PC-9 (cell line): ENCODE measurements at regions not wholly inside any gene's neighbourhood (a gene's known extent, or its start where the extent isn't known, plus 50 kb on each side); places are given as distances from the start of the nearest gene placed in this dataset.

Experiments used
- BruUV-seq: library from RNA; stranded (reverse); fragments of 400-500 nt; replicated peaks from 2 replicates; lab custom pipeline; 2021; lab: Mats Ljungman, UMichigan
- CTCF ChIA-PET: fragments of 300-600 bp; sonication (Branson Sonifier 250); formaldehyde crosslinking; loops from one replicate; lab custom pipeline; 2022; ENCODE audit warnings: antibody characterized with exemption; lab: Charles Lee
- POLR2A ChIA-PET: fragments of 300-600 bp; sonication (Branson Sonifier 250); formaldehyde crosslinking; loops from one replicate; lab custom pipeline; 2022; ENCODE audit warnings: antibody characterized with exemption; ENCODE audit not compliant: unreplicated experiment; lab: Charles Lee
- DNase-seq, 2 experiments: peaks; one replicate each; pipeline versions ENCODE4 v3.0.0 to v3.0.0-alpha.2; 2015 to 2022; ENCODE audit warnings: mixed read lengths in 1 of 2
- H2AFZ ChIP-seq: fragments of 200-600 bp; sonication (generic); 2 replicates; pipeline ENCODE4 v1.8.1; 2017; ENCODE audit warnings: antibody characterized with exemption
- H3F3A ChIP-seq: fragments of 200-600 bp; sonication (generic); 2 replicates; pipeline ENCODE4 v1.8.1; 2017; ENCODE audit warnings: antibody characterized with exemption, mild to moderate bottlenecking, low read depth; ENCODE audit not compliant: insufficient read depth
- H3K27ac ChIP-seq: fragments of 200-600 bp; sonication (generic); 2 replicates; pipeline ENCODE4 v1.6.1; 2016; ENCODE audit warnings: mixed run types
- H3K27me3 ChIP-seq: fragments of 200-600 bp; sonication (generic); 2 replicates; pipeline ENCODE4 v1.6.1; 2016; ENCODE audit warnings: low read depth, mixed run types; ENCODE audit not compliant: insufficient read depth
- H3K36me3 ChIP-seq: fragments of 200-600 bp; sonication (generic); 2 replicates; pipeline ENCODE4 v1.6.1; 2016; ENCODE audit warnings: low read depth, mixed run types
- H3K4me1 ChIP-seq: fragments of 200-600 bp; sonication (generic); replicated peaks from 2 replicates; pipeline ENCODE4 v1.6.1; 2016; ENCODE audit warnings: mixed run types; ENCODE audit not compliant: insufficient read depth
- H3K4me2 ChIP-seq: fragments of 200-600 bp; sonication (generic); 2 replicates; pipeline ENCODE4 v1.6.1; 2017; ENCODE audit warnings: mixed run types
- H3K4me3 ChIP-seq: fragments of 200-600 bp; sonication (generic); 2 replicates; pipeline ENCODE4 v1.6.1; 2016; ENCODE audit warnings: mixed run types
- H3K79me2 ChIP-seq: fragments of 200-600 bp; sonication (generic); 2 replicates; pipeline ENCODE4 v1.6.1; 2017; ENCODE audit warnings: low read depth, mixed run types
- H3K9me2 ChIP-seq: fragments of 200-600 bp; sonication (generic); 2 replicates; pipeline ENCODE4 v1.8.1; 2017; ENCODE audit warnings: mild to moderate bottlenecking; ENCODE audit not compliant: insufficient read depth
- H3K9me3 ChIP-seq: fragments of 200-600 bp; sonication (generic); 2 replicates; pipeline ENCODE4 v1.8.1; 2016; ENCODE audit warnings: low read depth; ENCODE audit not compliant: insufficient read depth
- H4K20me1 ChIP-seq: fragments of 200-600 bp; sonication (generic); 2 replicates; pipeline ENCODE4 v1.8.1; 2017; ENCODE audit not compliant: insufficient read depth
- EZH2 ChIP-seq: fragments of 200-600 bp; sonication (generic); IDR thresholded peaks from 2 replicates; pipeline ENCODE4 v1.8.0; 2017; ENCODE audit warnings: antibody characterized with exemption, low read depth
- intact Hi-C: fragments of 100-400 bp; cut with micrococcal nuclease; formaldehyde crosslinking; loops from one replicate; pipeline ENCODE4 v1.10.0; 2022; ENCODE audit not compliant: unreplicated experiment
- TF ChIP-seq, protein P1 (sequence below): fragments of 200-600 bp; sonication (generic); conservative IDR thresholded peaks from 2 replicates; pipeline ENCODE4 v1.6.1; 2017; ENCODE audit warnings: mixed run types, antibody characterized with exemption, mild to moderate bottlenecking, moderate library complexity

DNA sequence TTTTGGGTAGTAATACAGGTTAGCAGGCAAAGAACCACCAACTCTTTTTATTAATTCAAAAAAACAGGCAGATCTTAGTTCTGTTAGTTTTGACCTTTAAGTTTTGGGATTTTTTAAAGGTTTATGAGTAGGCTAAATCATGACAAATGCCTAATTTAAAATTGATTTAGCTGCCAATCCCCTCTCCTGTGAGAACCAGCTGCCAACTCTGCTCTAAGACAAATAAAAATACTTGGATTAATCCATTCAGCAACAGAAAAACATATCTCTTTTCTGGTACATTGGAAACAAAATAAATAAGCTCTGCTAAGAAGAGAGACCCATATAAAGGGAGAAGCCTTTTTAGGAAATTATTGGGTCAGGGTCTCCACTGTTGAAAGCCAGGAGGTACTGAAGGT is 160.8 kb downstream of the NTMT2 start:
- Histone ChIP-seq H3K9me3 (no peaks in the 10 kb centered on the region), H3K79me2 (no peaks in the 10 kb centered on the region), H2AFZ (no peak overlapping the region), H3K4me2 (no peak overlapping the region), H4K20me1 (no peaks in the 10 kb centered on the region), H3K4me3 (no peak overlapping the region), H3K9me2 (no peaks in the 10 kb centered on the region), H3F3A (no peaks in the 10 kb centered on the region), H3K36me3 (no peaks in the 10 kb centered on the region), H3K4me1 (no peaks in the 10 kb centered on the region), H3K27ac (no peak overlapping the region), H3K27me3 (no peaks in the 10 kb centered on the region)
- ChIA-PET CTCF (no interaction called here), POLR2A (no interaction called here)
- no peak for DNase-seq
- no TSS peak for BruUV-seq
- TF ChIP-seq EZH2, result no peak
- TF ChIP-seq, protein P1, sequence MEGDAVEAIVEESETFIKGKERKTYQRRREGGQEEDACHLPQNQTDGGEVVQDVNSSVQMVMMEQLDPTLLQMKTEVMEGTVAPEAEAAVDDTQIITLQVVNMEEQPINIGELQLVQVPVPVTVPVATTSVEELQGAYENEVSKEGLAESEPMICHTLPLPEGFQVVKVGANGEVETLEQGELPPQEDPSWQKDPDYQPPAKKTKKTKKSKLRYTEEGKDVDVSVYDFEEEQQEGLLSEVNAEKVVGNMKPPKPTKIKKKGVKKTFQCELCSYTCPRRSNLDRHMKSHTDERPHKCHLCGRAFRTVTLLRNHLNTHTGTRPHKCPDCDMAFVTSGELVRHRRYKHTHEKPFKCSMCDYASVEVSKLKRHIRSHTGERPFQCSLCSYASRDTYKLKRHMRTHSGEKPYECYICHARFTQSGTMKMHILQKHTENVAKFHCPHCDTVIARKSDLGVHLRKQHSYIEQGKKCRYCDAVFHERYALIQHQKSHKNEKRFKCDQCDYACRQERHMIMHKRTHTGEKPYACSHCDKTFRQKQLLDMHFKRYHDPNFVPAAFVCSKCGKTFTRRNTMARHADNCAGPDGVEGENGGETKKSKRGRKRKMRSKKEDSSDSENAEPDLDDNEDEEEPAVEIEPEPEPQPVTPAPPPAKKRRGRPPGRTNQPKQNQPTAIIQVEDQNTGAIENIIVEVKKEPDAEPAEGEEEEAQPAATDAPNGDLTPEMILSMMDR, result no peak
- intact Hi-C loops, result no loop called here

DNA sequence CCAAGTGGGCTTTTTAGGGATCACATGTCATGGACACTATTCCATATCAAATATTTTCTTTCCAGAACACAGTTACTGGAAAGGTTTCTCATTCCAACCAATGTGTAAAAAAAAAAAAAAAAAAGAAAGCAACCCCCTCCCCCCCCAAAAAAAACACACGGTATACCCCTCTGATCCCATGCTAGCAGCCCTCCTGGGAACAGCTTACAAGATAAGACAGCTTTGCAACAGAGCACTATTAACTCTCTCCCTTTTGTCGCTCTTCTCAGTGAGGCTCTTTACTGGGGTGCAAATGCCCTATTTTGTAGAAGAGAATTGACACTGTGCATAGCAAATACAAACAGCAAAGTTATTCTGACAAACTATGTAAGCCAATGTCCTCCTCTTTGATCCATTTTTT is 161.2 kb downstream of the NTMT2 start:
- H3K4me1 ChIP-seq, result no peaks in the 10 kb centered on the region
- no peaks in the 10 kb centered on the region for H4K20me1 ChIP-seq
- no peak overlapping the region for H3K27ac ChIP-seq
- H3K9me2 ChIP-seq, result no peaks in the 10 kb centered on the region
- H3K79me2 ChIP-seq, result no peaks in the 10 kb centered on the region
- no peaks in the 10 kb centered on the region for H3K36me3 ChIP-seq
- H3K9me3 ChIP-seq, result no peaks in the 10 kb centered on the region
- H2AFZ ChIP-seq, result no peak overlapping the region
- BruUV-seq, result no TSS peak
- no peak overlapping the region for H3K4me3 ChIP-seq
- ChIA-PET POLR2A (no interaction called here), CTCF (no interaction called here)
- TF ChIP-seq, protein P1, result no peak
- TF ChIP-seq EZH2, result no peak
- no peaks in the 10 kb centered on the region for H3K27me3 ChIP-seq
- no peaks in the 10 kb centered on the region for H3F3A ChIP-seq
- intact Hi-C loops, result no loop called here
- no peak for DNase-seq
- no peak overlapping the region for H3K4me2 ChIP-seq

DNA sequence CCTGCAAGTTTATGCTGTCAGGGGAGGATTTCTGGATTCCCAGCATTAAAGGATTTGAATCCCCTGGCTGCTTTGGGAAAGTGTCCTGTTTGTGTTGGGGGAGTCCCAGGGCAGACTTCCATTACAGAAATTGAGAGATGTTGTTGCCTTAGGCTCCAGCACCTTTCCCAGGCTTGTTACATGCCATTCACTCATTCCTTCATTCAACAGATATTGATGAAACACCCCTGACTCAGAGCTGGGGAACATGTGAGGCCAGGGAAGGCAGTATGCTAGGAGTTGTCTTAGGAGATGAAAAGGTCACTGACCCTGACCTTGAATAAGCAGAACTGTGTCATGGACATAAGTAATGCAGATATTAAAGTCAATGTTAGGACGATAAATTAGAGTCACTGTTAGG is 161.7 kb downstream of the NTMT2 start:
- no peak overlapping the region for H3K4me2 ChIP-seq
- BruUV-seq, result no TSS peak
- no peak for TF ChIP-seq EZH2
- TF ChIP-seq, protein P1, result no peak
- no peaks in the 10 kb centered on the region for H3K36me3 ChIP-seq
- no peaks in the 10 kb centered on the region for H3K4me1 ChIP-seq
- DNase-seq, result no peak
- POLR2A ChIA-PET, result interaction anchor here (0.5 kb wide), 1 partner anchor 378 kb away, joined by 7 read pairs; no protein-coding TSS in a partner anchor
- no peaks in the 10 kb centered on the region for H3K79me2 ChIP-seq
- no peaks in the 10 kb centered on the region for H3K27me3 ChIP-seq
- no peaks in the 10 kb centered on the region for H3F3A ChIP-seq
- no peak overlapping the region for H3K4me3 ChIP-seq
- no peaks in the 10 kb centered on the region for H3K9me2 ChIP-seq
- no peaks in the 10 kb centered on the region for H4K20me1 ChIP-seq
- intact Hi-C loops, result no loop called here
- CTCF ChIA-PET, result no interaction called here
- no peaks in the 10 kb centered on the region for H3K9me3 ChIP-seq
- no peak overlapping the region for H2AFZ ChIP-seq
- no peak overlapping the region for H3K27ac ChIP-seq
